KMS-11 (cell line): ENCODE measurements at regions not wholly inside any gene's neighbourhood (a gene's known extent, or its start where the extent isn't known, plus 50 kb on each side); places are given as distances from the start of the nearest gene placed in this dataset.

Source experiments
- H2AFZ ChIP-seq: fragments of 200-600 bp; sonication (generic); 2 replicates; pipeline ENCODE4 v1.6.1; 2016; ENCODE audit warnings: antibody characterized with exemption, mixed run types, low read depth
- H3K27ac ChIP-seq: fragments of 200-600 bp; sonication (generic); 2 replicates; pipeline ENCODE4 v1.6.1; 2016; ENCODE audit warnings: mild to moderate bottlenecking, mixed run types
- H3K27me3 ChIP-seq: fragments of 200-600 bp; sonication (generic); 2 replicates; pipeline ENCODE4 v1.6.1; 2017; ENCODE audit warnings: mild to moderate bottlenecking, low read depth, mixed run types, moderate library complexity; ENCODE audit not compliant: insufficient read depth
- H3K36me3 ChIP-seq: fragments of 200-600 bp; sonication (generic); 2 replicates; pipeline ENCODE4 v1.6.1; 2017; ENCODE audit warnings: mild to moderate bottlenecking, mixed run types; ENCODE audit not compliant: insufficient read depth
- H3K4me1 ChIP-seq: fragments of 200-600 bp; sonication (generic); 2 replicates; pipeline ENCODE4 v1.6.1; 2016; ENCODE audit warnings: mild to moderate bottlenecking, low read depth, mixed run types; ENCODE audit not compliant: poor library complexity, severe bottlenecking
- H3K4me2 ChIP-seq: fragments of 200-600 bp; sonication (generic); 2 replicates; pipeline ENCODE4 v1.7.0; 2016; ENCODE audit warnings: mild to moderate bottlenecking, mixed run types
- H3K4me3 ChIP-seq: fragments of 200-600 bp; sonication (generic); IDR thresholded peaks from 2 replicates; pipeline ENCODE4 v1.6.1; 2017; ENCODE audit warnings: low read depth, low read length, mixed read lengths; ENCODE audit not compliant: insufficient read depth
- H3K79me2 ChIP-seq: fragments of 200-600 bp; sonication (generic); 2 replicates; pipeline ENCODE4 v1.6.1; 2016; ENCODE audit warnings: low read depth, mixed run types; ENCODE audit not compliant: insufficient read depth
- H3K9ac ChIP-seq: fragments of 200-600 bp; sonication (generic); 2 replicates; pipeline ENCODE4 v1.6.1; 2016; ENCODE audit warnings: mild to moderate bottlenecking, mixed run types
- H4K20me1 ChIP-seq: fragments of 200-600 bp; sonication (generic); 2 replicates; pipeline ENCODE4 v1.6.1; 2016; ENCODE audit warnings: mild to moderate bottlenecking, mixed run types; ENCODE audit not compliant: insufficient read depth
- TF ChIP-seq, protein P1 (sequence below): fragments of 200-600 bp; sonication (generic); conservative IDR thresholded peaks from 2 replicates; pipeline ENCODE4 v1.6.1; 2017; ENCODE audit warnings: low read depth, mild to moderate bottlenecking, antibody characterized with exemption, low read length, moderate library complexity, mixed read lengths

DNA sequence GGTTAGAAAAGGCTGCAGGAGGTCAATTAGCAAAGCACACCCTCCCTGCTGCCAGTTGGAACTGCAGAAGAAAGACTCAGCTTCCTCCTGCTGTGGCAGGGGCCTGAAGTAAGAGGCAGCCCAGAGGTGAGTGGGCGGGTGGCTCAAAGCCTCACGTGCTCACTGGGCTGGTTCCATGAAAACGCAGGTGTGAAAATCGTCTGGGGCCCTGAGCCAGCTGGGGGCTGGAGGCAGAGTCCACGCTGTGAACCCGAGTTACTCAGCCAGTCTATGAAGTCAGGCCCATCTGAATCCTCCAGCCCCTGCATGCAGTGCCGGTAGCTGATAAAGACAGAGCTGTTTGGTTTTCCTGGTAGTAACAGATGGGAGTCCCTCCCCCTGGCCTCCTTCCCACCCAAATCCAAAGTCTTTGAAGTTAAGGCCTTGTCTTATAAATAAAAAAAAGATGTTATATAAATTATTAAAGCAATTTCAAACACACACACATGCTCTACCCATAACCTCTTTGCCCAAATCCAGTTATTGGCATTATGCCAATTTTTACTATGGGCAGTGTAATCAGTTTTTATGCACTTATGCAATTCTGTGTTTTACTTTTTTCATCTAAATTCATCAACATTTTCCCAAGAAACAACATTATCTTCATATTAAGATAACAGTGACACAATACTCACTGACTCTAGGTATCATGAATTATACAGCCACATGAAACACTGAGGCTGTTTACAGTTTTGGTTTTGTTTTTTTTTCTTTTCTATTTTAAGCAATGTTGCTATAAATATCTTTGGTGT is 57.9 kb upstream of the PNMA1 start:
- TF ChIP-seq, protein P1, sequence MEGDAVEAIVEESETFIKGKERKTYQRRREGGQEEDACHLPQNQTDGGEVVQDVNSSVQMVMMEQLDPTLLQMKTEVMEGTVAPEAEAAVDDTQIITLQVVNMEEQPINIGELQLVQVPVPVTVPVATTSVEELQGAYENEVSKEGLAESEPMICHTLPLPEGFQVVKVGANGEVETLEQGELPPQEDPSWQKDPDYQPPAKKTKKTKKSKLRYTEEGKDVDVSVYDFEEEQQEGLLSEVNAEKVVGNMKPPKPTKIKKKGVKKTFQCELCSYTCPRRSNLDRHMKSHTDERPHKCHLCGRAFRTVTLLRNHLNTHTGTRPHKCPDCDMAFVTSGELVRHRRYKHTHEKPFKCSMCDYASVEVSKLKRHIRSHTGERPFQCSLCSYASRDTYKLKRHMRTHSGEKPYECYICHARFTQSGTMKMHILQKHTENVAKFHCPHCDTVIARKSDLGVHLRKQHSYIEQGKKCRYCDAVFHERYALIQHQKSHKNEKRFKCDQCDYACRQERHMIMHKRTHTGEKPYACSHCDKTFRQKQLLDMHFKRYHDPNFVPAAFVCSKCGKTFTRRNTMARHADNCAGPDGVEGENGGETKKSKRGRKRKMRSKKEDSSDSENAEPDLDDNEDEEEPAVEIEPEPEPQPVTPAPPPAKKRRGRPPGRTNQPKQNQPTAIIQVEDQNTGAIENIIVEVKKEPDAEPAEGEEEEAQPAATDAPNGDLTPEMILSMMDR: no peak
- H3K4me2 ChIP-seq: peak overlapping the region; percentile 99
- peaks cover 96% of the 10 kb centered on the region for H3K4me1 ChIP-seq
- H3K79me2 ChIP-seq: peaks cover 53% of the 10 kb centered on the region
- no peaks in the 10 kb centered on the region for H4K20me1 ChIP-seq
- no peaks in the 10 kb centered on the region for H3K27me3 ChIP-seq
- H3K9ac ChIP-seq: peak overlapping the region; percentile 39; the same call in 1 of the 2 replicates
- H3K27ac ChIP-seq: peak overlapping the region; percentile 83
- H3K36me3 ChIP-seq: no peaks in the 10 kb centered on the region
- no peak overlapping the region for H2AFZ ChIP-seq
- H3K4me3 ChIP-seq: no peak overlapping the region

DNA sequence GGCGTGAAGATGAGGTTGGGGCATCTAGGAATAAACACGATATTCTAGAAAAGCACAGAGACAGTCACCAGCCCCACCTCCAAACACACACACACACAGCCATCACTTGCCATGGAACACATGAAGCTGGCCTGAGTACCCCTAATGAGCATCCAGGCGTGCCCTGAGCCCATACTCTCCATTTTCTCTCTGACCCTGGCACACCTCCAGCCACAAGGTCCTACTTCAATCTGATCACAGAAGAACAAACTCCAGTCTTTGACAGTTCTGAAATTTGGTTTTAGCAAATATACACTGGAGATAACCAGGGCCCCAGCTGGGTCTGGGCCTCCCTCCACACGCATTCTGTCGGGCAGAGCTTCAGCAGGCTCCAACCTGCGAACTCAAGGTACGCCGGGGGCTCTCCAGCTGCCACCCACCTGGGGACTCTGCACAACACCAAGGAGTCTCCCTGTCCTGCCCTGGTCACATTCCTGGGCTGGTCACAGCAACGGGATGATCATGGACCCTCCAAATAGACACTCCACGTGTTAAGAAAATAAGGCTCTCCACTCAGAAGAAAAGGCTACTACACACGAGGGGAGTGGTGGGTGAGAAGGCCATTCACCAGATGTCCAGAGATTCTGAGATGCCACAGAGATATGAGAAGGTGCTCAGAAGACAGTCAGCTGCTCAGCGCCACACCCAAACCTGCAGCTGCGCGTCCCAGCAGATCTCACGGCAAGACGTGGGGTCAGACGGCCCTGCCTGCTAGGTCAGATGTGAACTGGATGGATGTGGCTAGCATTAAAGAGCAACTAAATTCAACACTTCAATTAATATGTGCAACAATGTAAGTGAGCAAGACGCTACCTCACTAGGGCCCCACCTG is 57.0 kb upstream of the PNMA1 start:
- Histone ChIP-seq H4K20me1 (no peaks in the 10 kb centered on the region), H3K9ac (peak overlapping the region; percentile 39; the same call in 1 of the 2 replicates), H3K4me1 (peaks cover 87% of the 10 kb centered on the region), H3K79me2 (peaks cover 48% of the 10 kb centered on the region), H3K4me3 (no peak overlapping the region), H3K27ac (peak overlapping the region; percentile 83), H2AFZ (no peak overlapping the region), H3K4me2 (peak overlapping the region; percentile 99), H3K36me3 (no peaks in the 10 kb centered on the region), H3K27me3 (no peaks in the 10 kb centered on the region)
- TF ChIP-seq, protein P1: no peak

DNA sequence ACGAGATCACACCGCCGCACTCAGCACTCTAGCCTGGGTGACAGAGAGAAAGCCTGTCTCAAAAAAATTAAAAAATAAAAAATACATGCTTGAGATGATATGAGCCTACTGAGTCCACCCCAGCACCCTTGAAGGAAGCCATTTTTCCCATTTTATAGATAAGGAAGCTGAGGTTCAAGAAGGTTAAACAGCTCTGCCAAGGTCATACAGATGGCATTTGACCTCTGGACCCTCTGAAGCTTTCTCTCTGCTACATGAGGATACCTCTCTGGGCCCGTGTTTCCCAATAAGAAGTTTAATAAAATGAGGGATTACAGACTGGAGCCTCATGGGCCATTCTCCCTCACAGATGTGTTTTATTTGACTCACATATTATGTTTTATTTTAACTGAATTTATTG is 53.9 kb upstream of the PNMA1 start:
- no peak overlapping the region for H3K9ac ChIP-seq
- no peaks in the 10 kb centered on the region for H3K27me3 ChIP-seq
- H4K20me1 ChIP-seq: no peaks in the 10 kb centered on the region; the same call in 1 of the 2 replicates
- H2AFZ ChIP-seq: no peak overlapping the region
- peaks cover 74% of the 10 kb centered on the region for H3K4me1 ChIP-seq
- H3K4me3 ChIP-seq: no peak overlapping the region
- TF ChIP-seq, protein P1: no peak
- peaks cover 24% of the 10 kb centered on the region for H3K79me2 ChIP-seq
- no peak overlapping the region for H3K4me2 ChIP-seq
- no peak overlapping the region for H3K27ac ChIP-seq
- no peaks in the 10 kb centered on the region for H3K36me3 ChIP-seq

DNA sequence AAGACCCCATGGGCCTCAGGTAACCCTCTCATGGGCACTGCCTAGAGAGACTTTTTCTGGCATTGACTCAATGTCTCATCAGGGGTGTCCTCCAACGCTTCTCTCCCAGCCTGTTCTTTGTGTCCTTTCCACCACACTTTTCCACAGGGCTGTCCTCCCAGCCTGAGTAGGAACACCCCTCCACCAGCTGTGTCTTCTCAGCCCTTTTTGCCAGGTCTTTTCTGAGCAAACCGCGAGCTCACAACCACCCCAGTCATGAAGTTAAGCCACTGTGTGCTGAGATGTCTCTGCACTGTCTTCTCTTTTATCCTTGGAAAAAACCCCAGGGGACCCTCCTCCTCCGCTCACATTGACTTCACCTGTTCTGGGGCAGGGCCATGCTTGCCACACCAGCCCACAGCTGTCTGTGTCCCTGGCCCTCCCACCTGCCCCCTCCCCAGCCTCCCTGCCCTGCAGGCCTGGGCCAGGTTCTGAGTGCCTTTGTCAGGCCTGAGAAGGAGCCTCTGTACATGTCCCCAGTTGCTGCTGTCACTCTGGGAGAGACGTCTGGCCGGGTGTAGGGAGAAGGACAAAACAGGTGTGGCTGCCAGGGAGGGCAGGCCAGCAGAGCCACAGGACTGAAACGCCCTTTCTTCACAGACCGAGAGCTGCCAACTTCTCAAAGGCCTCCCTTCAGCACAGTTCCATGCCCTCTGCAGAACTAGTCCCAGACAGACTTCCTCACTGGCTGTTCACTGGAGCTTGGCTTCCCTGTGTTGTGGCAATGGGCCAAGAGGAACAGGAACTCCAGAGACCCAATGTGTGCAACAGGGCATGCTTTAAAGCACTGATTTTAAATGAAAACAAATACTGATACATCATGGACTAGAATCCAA is 50.5 kb upstream of the PNMA1 start:
- Histone ChIP-seq H2AFZ (no peak overlapping the region), H3K27ac (no peak overlapping the region), H3K79me2 (peaks cover 33% of the 10 kb centered on the region), H4K20me1 (no peaks in the 10 kb centered on the region; the same call in 1 of the 2 replicates), H3K36me3 (no peaks in the 10 kb centered on the region), H3K27me3 (no peaks in the 10 kb centered on the region), H3K4me2 (no peak overlapping the region), H3K4me1 (peaks cover 66% of the 10 kb centered on the region), H3K4me3 (no peak overlapping the region), H3K9ac (no peak overlapping the region)
- TF ChIP-seq, protein P1: no peak
